Hepatocyte (in vitro differentiated cells): ENCODE measurements at regions not wholly inside any gene's neighbourhood (a gene's known extent, or its start where the extent isn't known, plus 50 kb on each side); places are given as distances from the start of the nearest gene placed in this dataset.

Experiments used
- CTCF ChIP-seq: fragments of 200-600 bp; sonication (generic); IDR thresholded peaks from 2 replicates; pipeline ENCODE4 v1.5.1; 2016; ENCODE audit warnings: antibody characterized with exemption, mild to moderate bottlenecking; ENCODE audit not compliant: poor library complexity
- EZH2 ChIP-seq: fragments of 200-600 bp; sonication (generic); IDR thresholded peaks from 2 replicates; pipeline ENCODE4 v1.6.1; 2016; ENCODE audit warnings: antibody characterized with exemption, mild to moderate bottlenecking, borderline replicate concordance
- EZH2phosphoT487 ChIP-seq: fragments of 200-600 bp; sonication (generic); IDR thresholded peaks from one replicate; pipeline ENCODE4 v1.6.1; 2018; ENCODE audit warnings: antibody characterized with exemption, mild to moderate bottlenecking, low read depth, moderate library complexity; ENCODE audit not compliant: unreplicated experiment, severe bottlenecking

DNA sequence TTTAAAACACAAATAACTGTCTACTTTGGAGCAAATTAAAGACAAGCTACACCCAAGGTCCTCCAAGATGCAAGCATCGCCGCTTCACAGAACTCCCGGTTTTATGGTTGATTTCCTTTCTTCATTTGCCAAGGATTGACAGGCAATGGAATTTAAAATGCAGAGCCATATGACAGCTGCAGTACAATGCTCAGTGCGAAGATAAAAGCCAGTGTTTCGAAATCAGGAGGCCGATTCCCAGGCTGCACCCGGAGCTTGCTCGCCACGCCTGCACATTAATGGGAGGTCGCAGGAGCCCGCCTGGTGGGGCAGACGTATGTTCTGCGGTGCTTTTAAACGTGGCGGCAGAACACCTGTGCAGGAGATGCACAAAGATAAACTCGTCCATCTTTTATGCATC lies 727.6 kb upstream of the SOX11 start:
- TF ChIP-seq CTCF (no peak), EZH2 (no peak), EZH2phosphoT487 (no peak)
